Pancreas (tissue), 10 donors: ENCODE measurements at regions not wholly inside any gene's neighbourhood (a gene's known extent, or its start where the extent isn't known, plus 50 kb on each side); places are given as distances from the start of the nearest gene placed in this dataset.

Source experiments
- ATAC-seq, 4 donors: fragments of 200-7000 bp; cut with Tn5 transposase; one replicate each; pipeline versions ENCODE4 v1.8.0 to v1.9.1; 2020; ENCODE audit warnings: mild to moderate bottlenecking in 4 of 4, moderate library complexity in 4 of 4
- DNase-seq, 6 donors: peaks; one replicate each; pipeline ENCODE4 v3.0.0-alpha.2; 2020
- FAIRE-seq: peaks from 2 replicates; lab custom pipeline; 2012; peaks lifted over from hg19 to GRCh38; lab: Jason Lieb, UNC
- H3K27ac ChIP-seq, 4 donors: fragments of 200-600 bp; sonication (generic); 1 replicate in 3 of 4; 2 replicates in 1 of 4; pipeline versions ENCODE4 v1.5.0 to v1.8.0; 2020
- H3K27me3 ChIP-seq, 4 donors: fragments of 200-600 bp; one replicate each; pipeline ENCODE4 v1.8.0; 2021
- H3K36me3 ChIP-seq, 3 donors: fragments of 200-600 bp; sonication (generic) in 1 of 3; one replicate each; pipeline versions ENCODE4 v1.5.0 to v1.8.0; 2020 to 2021
- H3K4me1 ChIP-seq, 3 donors: fragments of 200-600 bp; one replicate each; pipeline ENCODE4 v1.8.0; 2021
- H3K4me3 ChIP-seq, 4 donors: fragments of 200-600 bp; sonication (generic) in 2 of 4; one replicate each; pipeline versions ENCODE4 v1.5.0 to v1.8.0; 2020 to 2021
- H3K9me3 ChIP-seq, 4 donors: fragments of 200-600 bp; one replicate each; pipeline ENCODE4 v1.8.0; 2021
- WGBS, 2 donors: extraction: QIAGEN DNeasy Blood & Tissue Kit; methylation state at CpG; one replicate each; pipeline ENCODE4 v1.1.7; 2013; 5-methylcytosine and 5-hydroxymethylcytosine counted together
- intact Hi-C, 3 donors: fragments of 100-400 bp; cut with DNase I; formaldehyde crosslinking; loops; one replicate each; pipeline versions ENCODE4 v1.11.1 to v1.14.2; 2022
- TF ChIP-seq, protein P1 (sequence below), 4 donors: fragments of 200-600 bp; sonication (generic) in 3 of 4; IDR thresholded peaks; one replicate each; pipeline versions ENCODE4 v1.5.0 to v1.8.0; 2021; ENCODE audit warnings: antibody characterized with exemption in 4 of 4
- donor health status: healthy with polysubstance abuse.
- donor health status: DM: no; HTN: no; CAD: no; lungs with moderate emphysema.
- donor health status: DM: no; HTN: no; CAD: no.
- donor health status: control.
- donor health status: control.
- donor health status: Bipolar disorder and iron deficiency.
- donor health status: DM: yes; HTN: yes; CAD: no.
- donor health status: DM: no; HTN: no; CAD: no.
- donor health status: DM: no; HTN: no; CAD: no.
- donor health status: DM: yes; HTN: yes; CAD: no.

DNA sequence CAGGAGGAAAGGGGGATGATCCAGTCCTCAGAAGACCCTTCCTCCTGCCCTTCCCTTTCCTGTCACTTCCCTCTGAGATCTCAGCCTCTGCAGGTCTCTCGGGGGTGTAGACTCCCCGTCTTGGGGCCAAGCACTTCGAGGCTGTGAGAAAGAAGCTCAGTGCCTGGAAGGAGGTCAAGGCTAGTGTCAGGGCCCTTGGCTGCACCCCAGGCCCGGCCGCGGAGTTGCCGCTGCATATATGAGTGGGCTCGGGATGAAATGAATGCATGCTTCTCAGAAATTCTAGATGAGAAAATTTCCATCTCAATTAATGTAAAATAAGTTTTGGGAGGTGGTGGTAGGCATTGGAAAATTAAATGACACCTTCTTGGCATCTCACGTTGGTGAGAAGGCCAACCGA, 1313.7 kb downstream of the BRD1 start:
- no peak for FAIRE-seq

DNA sequence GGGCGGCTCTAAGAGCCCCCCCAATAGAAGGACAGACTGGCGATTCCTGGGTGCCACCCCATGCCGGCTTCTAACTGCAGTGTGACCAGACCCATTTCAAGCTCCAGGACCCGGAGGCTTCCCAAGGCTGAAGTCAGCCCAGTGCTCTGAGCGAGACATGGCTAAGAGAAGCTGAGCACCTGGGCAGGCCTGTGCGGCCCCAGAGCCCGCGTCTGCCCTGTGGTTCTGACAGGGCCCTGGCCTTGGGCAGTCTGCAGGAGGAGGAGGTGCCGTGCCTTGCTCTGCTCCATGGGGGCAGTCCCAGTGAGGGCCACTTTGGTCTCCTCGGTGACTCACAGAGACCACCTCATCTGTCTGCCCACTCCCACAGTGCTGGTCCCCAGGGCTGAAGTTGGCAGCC, 1314.2 kb downstream of the BRD1 start:
- Histone ChIP-seq H3K4me1 (no peaks in the 10 kb centered on the region), H3K27me3 (no peaks in the 10 kb centered on the region), H3K36me3 (no peaks in the 10 kb centered on the region), H3K9me3 (no peaks in the 10 kb centered on the region), H3K4me3 (no peak overlapping the region), H3K27ac (no peak overlapping the region)
- intact Hi-C loops: no loop called here
- ATAC-seq: no peak
- WGBS, 2 donors: 64 to 70% methylated on average over 8 to 10 of the region's 10 CpGs
- TF ChIP-seq, protein P1, sequence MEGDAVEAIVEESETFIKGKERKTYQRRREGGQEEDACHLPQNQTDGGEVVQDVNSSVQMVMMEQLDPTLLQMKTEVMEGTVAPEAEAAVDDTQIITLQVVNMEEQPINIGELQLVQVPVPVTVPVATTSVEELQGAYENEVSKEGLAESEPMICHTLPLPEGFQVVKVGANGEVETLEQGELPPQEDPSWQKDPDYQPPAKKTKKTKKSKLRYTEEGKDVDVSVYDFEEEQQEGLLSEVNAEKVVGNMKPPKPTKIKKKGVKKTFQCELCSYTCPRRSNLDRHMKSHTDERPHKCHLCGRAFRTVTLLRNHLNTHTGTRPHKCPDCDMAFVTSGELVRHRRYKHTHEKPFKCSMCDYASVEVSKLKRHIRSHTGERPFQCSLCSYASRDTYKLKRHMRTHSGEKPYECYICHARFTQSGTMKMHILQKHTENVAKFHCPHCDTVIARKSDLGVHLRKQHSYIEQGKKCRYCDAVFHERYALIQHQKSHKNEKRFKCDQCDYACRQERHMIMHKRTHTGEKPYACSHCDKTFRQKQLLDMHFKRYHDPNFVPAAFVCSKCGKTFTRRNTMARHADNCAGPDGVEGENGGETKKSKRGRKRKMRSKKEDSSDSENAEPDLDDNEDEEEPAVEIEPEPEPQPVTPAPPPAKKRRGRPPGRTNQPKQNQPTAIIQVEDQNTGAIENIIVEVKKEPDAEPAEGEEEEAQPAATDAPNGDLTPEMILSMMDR (IDR thresholded peaks at IDR 0.05): no peak
- DNase-seq: no peak
- FAIRE-seq: no peak

More for the DNA sequence above, 1313.7 kb downstream of the BRD1 start:
- H3K36me3 ChIP-seq: no peaks in the 10 kb centered on the region
- ATAC-seq (no peak), DNase-seq (no peak)
- intact Hi-C loops: no loop called here
- WGBS, 2 donors: 53 to 62% methylated on average over 10 of the region's 10 CpGs
- no peaks in the 10 kb centered on the region for H3K27me3 ChIP-seq
- H3K9me3 ChIP-seq: no peaks in the 10 kb centered on the region
- H3K4me1 ChIP-seq: no peaks in the 10 kb centered on the region
- no peak overlapping the region for H3K27ac ChIP-seq
- no peak overlapping the region for H3K4me3 ChIP-seq
- TF ChIP-seq, protein P1 (IDR thresholded peaks at IDR 0.05): no peak

DNA sequence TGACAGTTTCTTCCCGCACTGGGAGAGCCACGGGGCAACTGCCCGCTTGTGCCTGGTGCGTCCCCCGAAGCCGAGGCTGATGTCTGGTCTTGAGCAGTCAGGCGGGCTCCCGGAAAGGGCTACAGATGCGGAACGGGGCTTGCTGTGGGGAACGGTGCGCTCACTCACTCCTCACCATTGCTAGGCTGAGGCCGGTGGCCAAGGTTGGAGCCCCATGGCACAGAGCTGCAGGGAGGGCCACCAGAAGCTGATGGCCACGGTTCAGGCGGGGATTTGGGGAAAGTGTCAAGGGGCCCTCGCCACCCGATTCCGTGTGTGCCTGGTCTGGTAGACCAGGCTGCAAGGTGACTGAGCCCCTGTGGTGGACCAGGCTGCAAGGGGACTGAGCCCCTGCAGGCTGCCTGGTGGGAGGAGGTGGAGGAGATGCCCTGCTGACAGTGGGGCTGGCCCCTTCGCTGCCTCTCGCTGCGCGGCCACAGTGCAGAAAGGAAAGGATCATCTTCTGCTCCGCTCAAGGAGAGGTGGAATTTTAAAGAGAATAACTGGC, 1315.8 kb downstream of the BRD1 start:
- H3K4me1 ChIP-seq: no peaks in the 10 kb centered on the region
- DNase-seq: peak in 1 of 6 donors; percentile 26
- whole genome bisulfite sequencing, 2 donors: 68 to 76% methylated on average over 23 of the region's 23 CpGs

DNA sequence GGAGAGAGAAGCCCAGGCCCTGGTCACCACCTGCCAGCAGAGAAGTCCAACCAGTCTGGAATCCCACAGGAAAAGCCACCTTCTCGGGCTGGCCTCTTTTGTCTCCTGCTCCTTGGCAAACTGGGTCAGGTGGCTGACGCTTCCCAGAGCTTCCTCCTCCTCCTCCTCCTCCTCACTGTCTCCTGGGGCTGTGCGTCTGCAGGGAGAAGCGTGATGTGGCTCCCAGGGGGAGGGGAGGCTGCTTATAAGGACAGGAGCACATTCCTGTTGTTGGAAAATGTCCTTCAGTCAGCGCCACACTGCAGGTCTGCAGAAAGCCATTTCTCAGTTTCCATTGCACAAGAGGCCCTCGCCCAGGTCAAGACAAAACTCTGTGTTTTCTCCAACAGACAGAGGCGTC, 1316.5 kb downstream of the BRD1 start:
- ATAC-seq (no peak), DNase-seq (no peak), FAIRE-seq (no peak)
- no peaks in the 10 kb centered on the region for H3K36me3 ChIP-seq
- WGBS, 2 donors: 42 to 44% methylated on average over 6 to 7 of the region's 7 CpGs
- TF ChIP-seq, protein P1 (IDR thresholded peaks at IDR 0.05): no peak
- intact Hi-C loops: no loop called here
- no peak overlapping the region for H3K4me3 ChIP-seq
- no peak overlapping the region for H3K27ac ChIP-seq
- no peaks in the 10 kb centered on the region for H3K27me3 ChIP-seq
- H3K4me1 ChIP-seq: no peaks in the 10 kb centered on the region
- H3K9me3 ChIP-seq: no peaks in the 10 kb centered on the region

More for the DNA sequence above, 1315.8 kb downstream of the BRD1 start:
- H3K4me3 ChIP-seq: no peak overlapping the region
- TF ChIP-seq, protein P1 (IDR thresholded peaks at IDR 0.05): no peak
- no peak overlapping the region for H3K27ac ChIP-seq
- intact Hi-C loops: no loop called here
- FAIRE-seq (no peak), ATAC-seq (no peak)
- no peaks in the 10 kb centered on the region for H3K36me3 ChIP-seq
- no peaks in the 10 kb centered on the region for H3K9me3 ChIP-seq
- no peaks in the 10 kb centered on the region for H3K27me3 ChIP-seq

DNA sequence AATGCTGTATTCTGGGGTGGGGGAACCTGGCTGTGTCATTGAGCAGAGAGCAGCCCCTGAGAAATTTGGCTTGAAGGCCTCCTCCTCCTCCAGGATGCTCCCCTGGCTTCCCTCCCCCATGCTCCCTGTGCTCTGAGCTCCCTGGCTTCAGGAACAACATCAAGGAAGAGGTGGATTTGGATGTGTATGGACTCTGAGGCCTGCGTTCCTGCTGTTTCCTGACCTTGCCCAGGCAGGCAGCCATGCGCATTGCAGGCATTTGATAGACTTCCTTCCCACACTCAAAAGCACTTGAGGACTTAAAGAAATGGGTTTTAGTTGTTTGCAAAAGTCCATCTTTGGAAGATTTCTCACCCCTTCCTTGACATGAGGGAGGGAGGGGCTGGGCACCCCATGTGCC, 1317.1 kb downstream of the BRD1 start:
- peak in 1 of 6 donors; percentile 7 for DNase-seq
- H3K36me3 ChIP-seq: no peaks in the 10 kb centered on the region
- no peak for ATAC-seq
- TF ChIP-seq, protein P1 (IDR thresholded peaks at IDR 0.05): no peak
- no peak overlapping the region for H3K4me3 ChIP-seq
- no peak overlapping the region for H3K27ac ChIP-seq
- 59 to 71% methylated on average over 2 of the region's 2 CpGs for WGBS, 2 donors
- intact Hi-C loops: no loop called here
- FAIRE-seq: no peak
- no peaks in the 10 kb centered on the region for H3K9me3 ChIP-seq
- no peaks in the 10 kb centered on the region for H3K4me1 ChIP-seq
- H3K27me3 ChIP-seq: no peaks in the 10 kb centered on the region
